OCI-LY1 (cell line): ENCODE measurements at regions not wholly inside any gene's neighbourhood (a gene's known extent, or its start where the extent isn't known, plus 50 kb on each side); places are given as distances from the start of the nearest gene placed in this dataset.

Experiments
- H2AFZ ChIP-seq: fragments of 200-600 bp; sonication (generic), shearing (Covaris generic); 2 replicates; pipeline ENCODE4 v1.6.0; 2014; ENCODE audit warnings: antibody characterized with exemption, mild to moderate bottlenecking, low read length
- H3F3A ChIP-seq: fragments of 200-600 bp; sonication (generic), shearing (Covaris generic); 2 replicates; pipeline ENCODE4 v1.6.0; 2014; ENCODE audit warnings: mild to moderate bottlenecking, antibody characterized with exemption, low read length, moderate library complexity; ENCODE audit not compliant: insufficient read depth
- H3K27ac ChIP-seq: fragments of 200-600 bp; sonication (generic); 2 replicates; pipeline ENCODE4 v1.5.1; 2014; ENCODE audit warnings: low read length, mixed run types, mild to moderate bottlenecking, low read depth; ENCODE audit not compliant: poor library complexity, severe bottlenecking
- H3K27me3 ChIP-seq: fragments of 200-600 bp; sonication (generic); 2 replicates; pipeline ENCODE4 v1.6.0; 2014; ENCODE audit warnings: antibody characterized with exemption, mild to moderate bottlenecking, low read length, moderate library complexity; ENCODE audit not compliant: insufficient read depth
- H3K36me3 ChIP-seq: fragments of 200-600 bp; sonication (generic); 2 replicates; pipeline ENCODE4 v1.6.1; 2014; ENCODE audit warnings: mild to moderate bottlenecking, antibody characterized with exemption, low read length, moderate library complexity, mixed read lengths; ENCODE audit not compliant: insufficient read depth
- H3K4me1 ChIP-seq: fragments of 200-600 bp; sonication (generic); 2 replicates; pipeline ENCODE4 v1.5.1; 2014; ENCODE audit warnings: mild to moderate bottlenecking, low read length, moderate library complexity; ENCODE audit not compliant: insufficient read depth, severe bottlenecking
- H3K4me2 ChIP-seq: fragments of 200-600 bp; sonication (generic), shearing (Covaris generic); 2 replicates; pipeline ENCODE4 v1.6.1; 2014; ENCODE audit warnings: low read length
- H3K4me3 ChIP-seq: fragments of 200-600 bp; sonication (generic); 2 replicates; pipeline ENCODE4 v1.5.1; 2014; ENCODE audit warnings: low read length, low read depth, mild to moderate bottlenecking, mixed read lengths; ENCODE audit not compliant: poor library complexity, severe bottlenecking
- H3K79me2 ChIP-seq: fragments of 200-600 bp; shearing (Covaris generic); 2 replicates; pipeline ENCODE4 v1.6.1; 2016; ENCODE audit warnings: mixed run types, low read length, mixed read lengths; ENCODE audit not compliant: insufficient read depth
- H3K9ac ChIP-seq: fragments of 200-600 bp; sonication (generic), shearing (Covaris generic); 2 replicates; pipeline ENCODE4 v1.6.1; 2014; ENCODE audit warnings: mild to moderate bottlenecking, low read length, mixed read lengths
- H3K9me2 ChIP-seq: fragments of 200-600 bp; sonication (generic), shearing (Covaris generic); 2 replicates; pipeline ENCODE4 v1.6.1; 2014; ENCODE audit warnings: low read depth, mild to moderate bottlenecking, low read length, mixed read lengths
- H3K9me3 ChIP-seq: fragments of 200-600 bp; shearing (Covaris generic); 2 replicates; pipeline ENCODE4 v1.6.1; 2014; ENCODE audit warnings: low read length, mixed read lengths
- H4K20me1 ChIP-seq: fragments of 200-600 bp; sonication (generic), shearing (Covaris generic); 2 replicates; pipeline ENCODE4 v1.6.0; 2016; ENCODE audit warnings: mild to moderate bottlenecking, low read length; ENCODE audit not compliant: insufficient read depth
- CTCF ChIP-seq: fragments of 200-600 bp; sonication (generic), shearing (Covaris generic); IDR thresholded peaks from 2 replicates; pipeline ENCODE4 v1.5.1; 2017; ENCODE audit warnings: mild to moderate bottlenecking, antibody characterized with exemption, low read length, moderate library complexity, mixed read lengths
- EZH2 ChIP-seq: fragments of 200-600 bp; sonication (generic), shearing (Covaris generic); IDR thresholded peaks from 2 replicates; pipeline ENCODE4 v1.8.0; 2017; ENCODE audit warnings: borderline replicate concordance, mixed run types, mild to moderate bottlenecking, antibody characterized with exemption, low read length, moderate library complexity, mixed read lengths

GRCh38 chr14:104266631-104267575 is 128.5 kb downstream of the KIF26A start:
- Histone ChIP-seq H4K20me1 (no peaks in the 10 kb centered on the region), H3K27ac (no peak overlapping the region), H3K27me3 (no peaks in the 10 kb centered on the region; the same call in 1 of the 2 replicates), H3K4me2 (no peak overlapping the region), H3K79me2 (no peaks in the 10 kb centered on the region), H3K4me1 (no peaks in the 10 kb centered on the region), H3K9ac (no peak overlapping the region), H3K9me3 (no peaks in the 10 kb centered on the region), H3K9me2 (no peaks in the 10 kb centered on the region), H3K4me3 (no peak overlapping the region), H3F3A (no peaks in the 10 kb centered on the region), H2AFZ (no peak overlapping the region), H3K36me3 (no peaks in the 10 kb centered on the region)
- TF ChIP-seq CTCF, result no peak
- no peak for TF ChIP-seq EZH2

GRCh38 chr14:104267895-104268294 is 129.5 kb downstream of the KIF26A start:
- no peak overlapping the region for H3K4me2 ChIP-seq

GRCh38 chr14:104268295-104268694 is 129.9 kb downstream of the KIF26A start:
- H3K4me2 ChIP-seq, result no peak overlapping the region

More at GRCh38 chr14:104267895-104268294, 129.5 kb downstream of the KIF26A start:
- no peaks in the 10 kb centered on the region for H3K4me1 ChIP-seq
- H3K9ac ChIP-seq, result no peak overlapping the region
- H3K9me3 ChIP-seq, result no peaks in the 10 kb centered on the region
- no peak overlapping the region for H2AFZ ChIP-seq
- no peaks in the 10 kb centered on the region; the same call in 1 of the 2 replicates for H3K27me3 ChIP-seq
- no peaks in the 10 kb centered on the region for H3K79me2 ChIP-seq
- H3K27ac ChIP-seq, result no peak overlapping the region
- H4K20me1 ChIP-seq, result no peaks in the 10 kb centered on the region
- TF ChIP-seq CTCF, result no peak
- TF ChIP-seq EZH2, result no peak
- H3K4me3 ChIP-seq, result no peak overlapping the region
- H3K36me3 ChIP-seq, result no peaks in the 10 kb centered on the region
- no peaks in the 10 kb centered on the region for H3F3A ChIP-seq
- no peaks in the 10 kb centered on the region for H3K9me2 ChIP-seq

More at GRCh38 chr14:104268295-104268694, 129.9 kb downstream of the KIF26A start:
- no peak overlapping the region for H3K27ac ChIP-seq
- H3K9ac ChIP-seq, result no peak overlapping the region
- no peaks in the 10 kb centered on the region for H4K20me1 ChIP-seq
- H3K4me1 ChIP-seq, result no peaks in the 10 kb centered on the region
- no peaks in the 10 kb centered on the region for H3K9me2 ChIP-seq
- H3K4me3 ChIP-seq, result no peak overlapping the region
- no peaks in the 10 kb centered on the region for H3K9me3 ChIP-seq
- no peaks in the 10 kb centered on the region; the same call in 1 of the 2 replicates for H3K27me3 ChIP-seq
- no peak for TF ChIP-seq EZH2
- no peak for TF ChIP-seq CTCF
- H3K36me3 ChIP-seq, result no peaks in the 10 kb centered on the region
- H3K79me2 ChIP-seq, result no peaks in the 10 kb centered on the region
- no peak overlapping the region for H2AFZ ChIP-seq
- H3F3A ChIP-seq, result no peaks in the 10 kb centered on the region
